MG63 (cell line): ENCODE measurements at regions not wholly inside any gene's neighbourhood (a gene's known extent, or its start where the extent isn't known, plus 50 kb on each side); places are given as distances from the start of the nearest gene placed in this dataset.

Experiments used
- DNase-seq: peaks from one replicate; pipeline ENCODE4 v3.0.0-alpha.2; 2020
- H3K27me3 ChIP-seq: fragments of 250-450 bp; sonication (Bioruptor Pico); 2 replicates; pipeline ENCODE4 v1.5.1; 2020; ENCODE audit warnings: mild to moderate bottlenecking, moderate library complexity
- H3K36me3 ChIP-seq: fragments of 250-450 bp; sonication (Bioruptor Pico); 2 replicates; pipeline ENCODE4 v1.5.1; 2020; ENCODE audit warnings: mild to moderate bottlenecking, moderate library complexity
- H3K4me3 ChIP-seq: fragments of 250-450 bp; sonication (Bioruptor Pico); 2 replicates; pipeline ENCODE4 v1.5.1; 2020; ENCODE audit warnings: mild to moderate bottlenecking, moderate library complexity
- H3K9me3 ChIP-seq: fragments of 250-450 bp; sonication (Bioruptor Pico); 2 replicates; pipeline ENCODE4 v1.5.1; 2020; ENCODE audit warnings: mild to moderate bottlenecking, moderate library complexity

DNA sequence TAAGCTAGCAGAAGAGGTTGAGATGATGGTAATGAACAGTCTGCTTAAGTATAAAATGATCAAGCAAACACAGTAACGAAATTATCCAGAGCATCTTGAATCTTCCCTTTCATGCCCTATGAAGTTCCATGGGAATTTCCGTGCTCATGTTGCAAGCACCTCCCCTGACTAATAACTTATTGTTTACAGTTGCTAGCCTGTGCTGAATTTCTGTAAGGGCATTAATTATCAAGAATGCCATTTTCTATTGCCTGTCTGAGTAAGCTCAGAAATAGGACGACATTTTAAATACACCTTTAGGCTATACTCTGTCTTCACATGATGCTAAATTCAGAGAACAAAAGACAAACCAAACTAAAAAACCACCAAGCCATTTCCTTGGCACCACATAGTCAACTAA, 257.5 kb upstream of the LRTM1 start:
- Histone ChIP-seq H3K9me3 (no peaks in the 10 kb centered on the region), H3K27me3 (no peaks in the 10 kb centered on the region), H3K36me3 (no peaks in the 10 kb centered on the region), H3K4me3 (no peak overlapping the region)
- no peak for DNase-seq

DNA sequence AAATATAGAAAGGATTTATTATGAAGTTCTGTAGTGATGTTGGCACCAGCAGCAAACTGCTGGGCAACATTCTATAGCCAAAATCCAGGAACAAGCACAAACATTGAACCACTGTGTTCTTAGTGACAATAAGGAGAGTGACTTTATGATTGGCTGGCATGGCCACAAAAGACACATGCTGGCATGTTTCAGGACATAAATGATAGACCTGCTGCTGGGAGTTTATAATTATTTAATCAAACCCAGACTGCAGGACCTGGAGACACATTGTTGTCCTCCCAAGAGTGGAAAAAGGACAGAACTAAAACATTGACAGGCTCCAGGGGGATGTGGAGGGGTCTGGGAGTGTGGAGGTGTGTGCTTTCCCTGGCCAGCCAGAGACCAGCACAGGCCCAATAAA, 255.3 kb upstream of the LRTM1 start:
- H3K36me3 ChIP-seq = no peaks in the 10 kb centered on the region
- H3K9me3 ChIP-seq = no peaks in the 10 kb centered on the region
- H3K27me3 ChIP-seq = no peaks in the 10 kb centered on the region
- H3K4me3 ChIP-seq = no peak overlapping the region
- no peak for DNase-seq

DNA sequence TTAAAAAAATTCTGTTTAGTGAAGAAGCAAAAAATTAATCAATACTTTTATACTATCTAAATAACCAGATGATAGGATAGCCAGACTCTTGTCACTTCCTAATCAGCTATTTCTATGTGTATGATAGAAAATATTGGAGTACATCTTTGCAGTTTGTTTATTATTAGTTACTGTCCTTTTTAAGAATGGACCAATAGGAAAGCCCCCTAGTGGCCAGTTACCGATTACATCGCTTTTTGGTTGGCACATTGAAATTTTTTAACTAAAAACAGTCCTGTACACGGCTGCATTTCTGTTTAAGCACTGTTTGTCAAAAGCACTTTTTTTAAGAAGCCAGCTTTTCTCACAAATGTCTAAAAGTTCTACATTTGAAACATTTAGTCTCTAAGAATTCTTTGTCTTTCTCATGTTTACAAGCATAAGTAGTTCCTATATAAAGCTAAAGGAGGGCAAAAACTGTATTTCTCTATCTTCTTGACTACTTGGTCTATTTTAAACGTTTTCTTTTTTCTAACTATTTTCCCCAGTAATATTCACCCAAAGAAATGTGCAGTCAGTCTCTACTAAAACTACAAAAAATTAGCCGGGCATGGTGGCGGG, 253.2 kb upstream of the LRTM1 start:
- Histone ChIP-seq H3K27me3 (no peaks in the 10 kb centered on the region), H3K9me3 (no peaks in the 10 kb centered on the region), H3K4me3 (no peak overlapping the region), H3K36me3 (no peaks in the 10 kb centered on the region)
- no peak for DNase-seq

DNA sequence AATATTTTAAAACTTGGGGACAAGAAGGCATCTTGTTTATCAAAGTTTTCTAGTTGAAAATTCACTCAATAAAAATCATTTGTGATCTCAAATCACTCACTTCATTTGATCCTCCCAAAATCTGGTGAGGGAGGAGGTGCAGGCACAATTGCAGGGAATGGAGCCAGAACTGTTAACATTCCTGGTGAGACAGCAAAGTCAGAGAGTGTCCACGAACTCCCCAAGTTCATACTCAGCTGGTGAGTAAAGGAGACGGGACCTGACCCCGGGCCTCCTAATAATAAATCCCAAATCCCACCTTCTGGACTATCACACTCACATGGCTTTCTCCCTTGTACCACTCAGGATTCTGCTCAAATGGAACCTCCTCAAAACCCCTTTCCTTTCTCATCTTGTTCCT, 252.3 kb upstream of the LRTM1 start:
- Histone ChIP-seq H3K4me3 (no peak overlapping the region), H3K36me3 (no peaks in the 10 kb centered on the region), H3K27me3 (no peaks in the 10 kb centered on the region), H3K9me3 (no peaks in the 10 kb centered on the region)
- DNase-seq = no peak

DNA sequence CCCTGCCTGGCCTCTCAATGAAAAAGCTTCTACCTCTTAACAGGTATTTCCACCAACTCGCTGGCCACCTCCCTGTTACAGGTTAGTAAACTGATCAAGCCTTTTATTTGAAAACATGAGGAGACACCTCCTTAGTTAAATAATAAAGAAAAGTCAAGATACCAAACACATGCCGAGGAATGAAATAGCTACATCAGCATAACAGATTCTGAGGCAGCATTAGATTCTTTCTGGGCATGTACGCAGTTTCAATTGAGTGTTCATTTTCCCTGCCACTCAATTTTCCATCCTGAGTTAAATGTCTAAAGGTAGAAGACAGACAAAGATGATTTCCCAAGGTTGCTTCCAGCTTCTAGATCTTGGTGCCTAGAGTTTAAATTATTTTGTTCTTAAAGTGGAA, 250.5 kb upstream of the LRTM1 start:
- Histone ChIP-seq H3K36me3 (no peaks in the 10 kb centered on the region), H3K9me3 (no peaks in the 10 kb centered on the region), H3K4me3 (no peak overlapping the region), H3K27me3 (no peaks in the 10 kb centered on the region)
- DNase-seq = no peak

DNA sequence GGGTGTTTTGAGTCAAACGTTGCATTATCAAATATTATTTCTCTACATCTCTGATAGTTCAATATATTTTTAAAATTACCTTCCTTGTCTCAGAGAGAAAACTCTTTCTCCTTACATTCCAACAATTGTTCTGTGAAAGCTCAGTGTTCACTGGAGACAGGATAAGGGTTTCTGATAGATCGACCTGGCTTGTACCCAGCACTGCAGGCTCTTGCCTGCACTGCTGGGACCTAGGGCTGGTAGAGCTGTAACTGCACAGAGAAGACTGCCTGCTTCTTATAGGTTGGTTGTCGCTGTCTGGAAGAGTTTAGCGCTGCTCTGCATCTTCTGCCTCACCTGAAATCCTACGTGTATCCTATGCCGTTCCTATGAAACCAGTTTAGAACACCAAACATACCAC, 249.9 kb upstream of the LRTM1 start:
- H3K4me3 ChIP-seq = no peak overlapping the region
- DNase-seq = no peak
- no peaks in the 10 kb centered on the region for H3K9me3 ChIP-seq
- H3K36me3 ChIP-seq = no peaks in the 10 kb centered on the region
- H3K27me3 ChIP-seq = no peaks in the 10 kb centered on the region

DNA sequence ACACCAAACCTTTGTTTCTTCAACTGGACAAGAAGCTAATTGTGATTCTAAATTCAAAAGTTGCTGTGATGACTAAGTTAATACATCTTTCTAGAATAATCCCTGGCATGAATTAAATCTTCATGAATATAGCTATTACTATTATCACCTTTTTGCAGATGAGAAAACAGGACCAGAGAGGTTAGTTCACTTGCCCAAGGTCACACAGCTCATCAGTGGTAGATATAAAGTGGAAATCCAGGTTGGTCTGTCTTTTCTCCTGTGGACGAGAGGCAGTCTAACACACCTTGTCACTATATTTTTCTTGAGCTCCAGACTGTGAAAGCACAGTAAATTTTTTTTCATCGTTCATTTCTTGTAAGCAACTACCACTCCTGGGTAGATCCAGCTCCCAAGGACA, 247.6 kb upstream of the LRTM1 start:
- H3K27me3 ChIP-seq = no peaks in the 10 kb centered on the region
- H3K9me3 ChIP-seq = no peaks in the 10 kb centered on the region

DNA sequence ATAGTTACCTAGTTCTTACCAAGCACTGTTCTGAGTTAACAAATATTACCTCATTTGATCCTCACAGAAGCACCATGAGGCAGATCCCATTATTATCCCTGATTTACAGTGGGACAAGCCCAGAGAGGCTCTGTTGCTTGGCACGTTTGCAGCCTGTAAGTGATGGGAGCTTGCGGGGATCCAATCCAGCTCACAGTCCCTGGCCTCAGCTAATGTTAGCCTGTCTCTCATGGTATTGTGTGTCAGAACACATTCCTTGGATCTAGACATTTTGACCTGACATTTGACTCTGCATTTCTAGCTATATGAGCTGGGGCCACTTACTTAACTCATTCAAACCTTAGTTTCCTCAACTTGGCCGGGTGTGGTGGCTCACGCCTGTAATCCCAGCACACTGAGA, 246.9 kb upstream of the LRTM1 start:
- Histone ChIP-seq H3K4me3 (no peak overlapping the region), H3K36me3 (no peaks in the 10 kb centered on the region), H3K9me3 (no peaks in the 10 kb centered on the region), H3K27me3 (no peaks in the 10 kb centered on the region)
- DNase-seq = no peak

More for the DNA sequence above, 247.6 kb upstream of the LRTM1 start:
- Histone ChIP-seq H3K36me3 (no peaks in the 10 kb centered on the region), H3K4me3 (no peak overlapping the region)
- DNase-seq = no peak

DNA sequence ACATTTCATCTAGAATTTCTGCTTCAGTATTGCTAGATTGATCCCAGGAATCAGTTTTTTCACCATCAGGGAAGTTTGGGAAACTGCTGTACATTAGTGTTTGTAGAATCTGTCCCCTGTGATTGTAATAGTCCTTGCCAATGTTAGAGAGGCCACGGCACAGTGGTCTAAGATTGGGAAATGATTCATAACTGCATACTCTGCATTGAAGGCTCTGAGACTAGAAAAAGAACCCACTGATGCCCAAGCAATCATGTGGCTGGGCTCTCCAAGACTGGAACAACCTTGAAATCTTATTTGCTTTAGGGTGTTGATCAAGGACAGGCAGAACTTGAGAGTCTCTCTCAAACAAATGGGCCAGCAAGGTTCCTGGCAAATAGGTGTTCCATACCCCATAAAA, 245.6 kb upstream of the LRTM1 start:
- H3K9me3 ChIP-seq = no peaks in the 10 kb centered on the region
- no peak overlapping the region for H3K4me3 ChIP-seq
- no peak for DNase-seq
- H3K27me3 ChIP-seq = no peaks in the 10 kb centered on the region
- no peaks in the 10 kb centered on the region for H3K36me3 ChIP-seq

DNA sequence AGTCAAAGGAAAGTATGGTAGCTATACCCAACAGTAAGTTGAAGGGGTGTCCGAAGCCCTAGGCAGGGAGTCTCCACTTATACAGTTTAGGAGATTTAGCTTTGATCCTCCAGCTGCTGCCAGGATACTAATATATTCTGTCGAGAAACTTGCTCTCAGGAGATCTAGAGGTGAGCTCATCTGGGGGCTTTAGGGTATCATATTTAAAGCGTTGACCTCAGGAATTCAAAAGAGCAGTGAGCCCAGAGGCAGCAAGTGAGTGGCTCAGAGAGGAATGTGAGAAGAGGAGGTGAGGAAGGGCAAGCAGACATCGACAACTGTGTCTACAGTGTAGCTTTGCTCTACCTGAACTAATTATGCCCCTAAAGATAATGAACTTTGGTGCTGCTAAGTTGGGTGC, 245.1 kb upstream of the LRTM1 start:
- no peaks in the 10 kb centered on the region for H3K27me3 ChIP-seq
- H3K9me3 ChIP-seq = no peaks in the 10 kb centered on the region
- no peak for DNase-seq

DNA sequence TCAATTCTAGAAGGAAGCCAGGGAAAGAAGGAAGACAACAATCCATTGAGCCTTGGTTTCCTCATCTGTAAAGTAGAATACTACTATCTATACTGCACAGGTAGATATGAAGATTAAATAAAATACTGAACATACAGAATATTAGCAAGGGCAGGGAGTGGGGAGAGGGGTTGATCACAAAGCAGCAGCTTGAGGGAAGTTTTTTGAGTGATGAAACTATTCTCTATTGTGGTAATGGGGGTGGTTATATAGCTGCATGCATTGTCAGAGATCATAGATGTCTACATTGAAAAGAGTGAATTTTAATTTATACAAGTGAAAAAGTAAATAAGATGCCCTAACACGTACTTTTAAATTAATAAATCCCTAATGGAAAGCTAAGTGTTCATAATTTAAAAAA, 242.6 kb upstream of the LRTM1 start:
- DNase-seq = no peak
- no peaks in the 10 kb centered on the region for H3K27me3 ChIP-seq
- H3K4me3 ChIP-seq = no peak overlapping the region
- no peaks in the 10 kb centered on the region for H3K36me3 ChIP-seq
- H3K9me3 ChIP-seq = no peaks in the 10 kb centered on the region

More for the DNA sequence above, 245.1 kb upstream of the LRTM1 start:
- Histone ChIP-seq H3K36me3 (no peaks in the 10 kb centered on the region), H3K4me3 (no peak overlapping the region)

DNA sequence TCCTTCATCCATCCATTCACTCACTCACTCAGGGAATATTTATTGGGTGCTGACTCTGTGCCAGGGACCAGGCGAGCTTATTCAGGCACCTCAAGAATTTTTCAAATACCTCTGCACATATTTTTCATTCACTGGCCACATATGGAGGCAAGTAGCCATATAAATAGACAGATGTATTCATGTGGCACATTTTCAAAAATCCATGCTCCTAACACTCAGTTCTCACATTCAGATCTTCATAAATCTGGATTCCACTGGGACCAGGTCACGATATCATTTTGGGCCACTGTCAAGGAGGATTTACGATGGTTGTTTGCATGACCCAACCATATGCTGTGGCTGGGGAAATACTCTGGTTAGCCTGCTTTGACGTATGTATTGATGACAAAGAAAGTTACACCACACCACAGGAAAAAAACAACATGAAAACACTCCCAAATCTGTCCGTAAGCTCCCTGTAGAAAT, 241.8 kb upstream of the LRTM1 start:
- DNase-seq = peak; percentile 85

DNA sequence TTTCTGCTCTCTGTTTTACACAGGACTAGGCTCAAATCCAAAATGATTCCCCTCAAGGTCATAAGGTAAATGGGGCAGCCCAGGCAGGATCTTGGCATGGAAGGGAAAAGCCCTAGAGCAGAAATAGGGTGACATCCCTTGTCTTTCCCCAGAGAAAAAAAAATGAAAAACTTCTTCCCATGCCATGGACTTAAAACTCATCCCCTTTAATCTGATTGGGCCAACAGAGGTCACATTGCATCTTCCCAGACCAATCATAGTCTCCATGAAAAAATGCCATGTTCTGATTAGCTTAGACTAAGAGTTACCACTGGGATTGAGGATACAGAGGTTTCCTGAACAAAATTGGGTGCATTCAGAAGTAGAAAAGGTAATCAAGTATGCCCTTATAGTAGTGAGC, 241.3 kb upstream of the LRTM1 start:
- H3K27me3 ChIP-seq = no peaks in the 10 kb centered on the region
- H3K9me3 ChIP-seq = no peaks in the 10 kb centered on the region
- no peak for DNase-seq
- no peaks in the 10 kb centered on the region for H3K36me3 ChIP-seq
- H3K4me3 ChIP-seq = no peak overlapping the region

More for the DNA sequence above, 241.8 kb upstream of the LRTM1 start:
- Histone ChIP-seq H3K36me3 (no peaks in the 10 kb centered on the region), H3K27me3 (no peaks in the 10 kb centered on the region), H3K4me3 (no peak overlapping the region), H3K9me3 (no peaks in the 10 kb centered on the region)

DNA sequence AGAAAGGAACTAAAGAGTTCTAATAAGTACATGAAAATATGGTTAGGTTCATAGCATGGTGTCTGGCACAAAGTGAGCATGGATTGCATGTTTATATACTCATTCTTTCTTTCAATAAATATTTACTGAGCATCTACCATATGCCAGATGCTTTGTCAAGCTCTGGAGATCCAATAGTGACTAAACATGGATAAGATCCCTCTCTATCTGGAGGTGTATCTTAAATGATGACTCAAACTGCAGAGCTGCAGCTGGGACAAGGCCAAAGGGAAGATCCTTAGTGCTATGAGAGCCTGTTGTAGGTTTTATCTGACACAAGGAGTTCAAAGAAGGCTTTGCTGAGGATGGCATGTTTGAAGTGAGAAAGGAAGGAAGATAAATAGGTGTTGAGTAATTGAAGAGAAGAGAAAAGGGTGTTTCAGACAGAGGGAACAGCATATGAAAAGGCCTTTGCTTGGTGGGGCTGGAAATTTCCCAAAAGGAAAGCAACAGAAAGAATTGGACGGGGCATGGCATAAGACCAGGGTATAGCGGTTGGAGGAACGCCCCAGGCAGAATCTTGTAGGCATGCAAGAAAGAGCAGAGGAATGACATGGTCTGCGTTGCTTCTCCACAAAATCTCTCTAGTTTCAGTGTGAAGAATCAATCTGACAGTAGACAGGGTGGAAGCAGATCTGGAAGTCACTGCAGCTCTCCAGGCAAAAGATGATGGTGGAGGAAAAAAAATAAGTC, 239.9 kb upstream of the LRTM1 start:
- no peaks in the 10 kb centered on the region for H3K27me3 ChIP-seq
- H3K4me3 ChIP-seq = no peak overlapping the region
- peak; percentile 84 for DNase-seq
- no peaks in the 10 kb centered on the region for H3K36me3 ChIP-seq
- no peaks in the 10 kb centered on the region for H3K9me3 ChIP-seq

DNA sequence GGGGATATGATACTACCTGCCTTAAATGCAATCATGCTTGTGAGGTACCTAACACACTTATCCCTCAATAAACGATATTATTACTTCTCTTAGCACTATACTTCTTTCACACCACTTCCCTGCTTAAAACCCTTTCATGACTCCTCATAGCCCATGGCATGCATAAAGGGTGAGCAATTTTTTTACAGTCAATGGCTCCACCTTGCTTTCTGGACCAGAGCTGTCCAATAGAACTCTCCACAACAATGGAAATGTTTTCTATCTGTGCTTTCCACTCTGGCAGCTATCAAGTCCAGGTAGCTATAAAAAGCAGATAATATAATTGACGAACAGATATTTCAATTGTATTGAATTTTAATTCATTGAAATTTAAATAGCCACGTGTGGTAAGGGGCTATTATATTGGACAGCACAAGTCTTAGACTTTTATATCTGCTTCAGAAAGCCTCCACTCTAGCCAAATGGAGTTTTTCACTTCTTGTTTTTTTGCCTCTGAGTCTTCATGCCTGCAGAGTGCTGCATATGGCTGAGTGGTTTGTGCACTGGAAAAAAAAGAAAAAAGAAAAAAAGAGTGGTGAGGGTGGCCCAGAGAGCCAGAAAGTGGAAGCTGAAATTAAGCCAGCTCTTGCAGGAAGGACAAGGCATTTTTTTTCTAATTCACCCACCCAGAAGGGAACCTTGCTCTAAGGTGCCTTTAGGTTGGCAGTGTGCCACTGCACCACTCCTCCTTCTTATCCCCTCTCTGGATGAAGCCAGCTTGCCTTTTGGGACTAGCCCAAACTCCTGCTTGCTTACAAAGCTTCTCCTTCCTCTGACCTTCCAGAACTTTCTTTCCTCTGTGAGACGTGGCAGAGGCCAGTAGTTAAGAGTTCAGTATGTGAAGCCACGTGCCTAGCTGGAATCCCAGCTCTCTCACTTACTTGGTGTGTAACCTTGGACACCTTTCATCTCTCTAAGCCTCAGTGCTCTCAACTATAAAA, 239.0 kb upstream of the LRTM1 start:
- H3K36me3 ChIP-seq = no peaks in the 10 kb centered on the region
- no peaks in the 10 kb centered on the region for H3K27me3 ChIP-seq
- peak; percentile 71 for DNase-seq
- no peaks in the 10 kb centered on the region for H3K9me3 ChIP-seq
- H3K4me3 ChIP-seq = no peak overlapping the region

DNA sequence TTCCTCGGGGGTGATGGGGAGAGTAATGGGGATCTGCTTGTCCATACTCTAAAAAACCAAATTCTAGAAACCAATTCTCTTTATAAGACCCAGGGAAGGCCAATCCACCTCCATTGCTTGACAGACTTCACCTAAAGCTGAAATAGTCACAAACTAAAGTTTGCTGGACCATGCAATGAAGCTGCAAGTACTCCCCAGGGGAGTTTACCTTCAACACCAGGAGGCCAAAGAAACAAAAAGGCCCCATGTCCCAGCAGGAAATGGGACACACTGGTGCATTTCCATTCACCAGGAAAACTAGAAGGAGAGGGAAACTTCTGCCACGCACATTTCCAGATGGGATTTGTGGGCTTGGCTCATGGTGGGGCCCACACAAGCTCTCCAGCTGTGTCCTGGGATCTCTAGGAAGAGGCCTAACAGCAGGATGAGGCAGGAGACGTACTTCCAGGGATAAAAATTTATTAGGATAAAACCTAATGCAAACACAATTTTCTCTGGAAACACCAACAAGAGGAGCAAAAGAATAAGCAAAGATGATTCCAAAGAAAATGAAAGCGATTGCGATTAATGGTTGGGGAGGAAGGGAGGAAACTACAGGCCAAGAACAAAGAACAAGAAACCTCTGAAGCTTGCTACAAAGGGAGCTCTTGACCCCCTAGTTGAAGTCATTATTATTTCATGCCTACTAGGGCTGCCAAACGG, 238.0 kb upstream of the LRTM1 start:
- Histone ChIP-seq H3K9me3 (no peaks in the 10 kb centered on the region), H3K27me3 (no peaks in the 10 kb centered on the region), H3K36me3 (no peaks in the 10 kb centered on the region), H3K4me3 (no peak overlapping the region)
- no peak for DNase-seq

DNA sequence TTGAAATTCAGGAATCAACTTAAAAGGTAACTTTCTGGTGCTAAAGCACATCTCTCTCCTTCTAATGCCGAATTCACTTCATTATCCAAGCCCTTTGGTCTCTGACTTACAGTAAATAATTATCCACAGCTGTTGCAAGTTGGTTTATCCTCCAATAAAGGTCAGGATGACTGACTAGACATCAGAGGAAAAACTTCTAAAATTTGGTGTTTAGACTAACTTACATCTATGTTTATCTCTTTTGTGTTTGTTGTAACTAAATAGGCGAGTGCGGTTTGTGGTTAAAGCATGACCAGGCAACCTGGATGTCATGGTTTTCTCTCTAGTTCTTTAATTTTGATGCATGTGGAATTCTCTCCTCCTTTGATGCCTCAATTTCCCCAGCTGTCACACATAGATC, 237.4 kb upstream of the LRTM1 start:
- no peak for DNase-seq

More for the DNA sequence above, 237.4 kb upstream of the LRTM1 start:
- no peak overlapping the region for H3K4me3 ChIP-seq
- H3K9me3 ChIP-seq = no peaks in the 10 kb centered on the region
- H3K36me3 ChIP-seq = no peaks in the 10 kb centered on the region
- no peaks in the 10 kb centered on the region for H3K27me3 ChIP-seq
